ENCODE measurements at regions not wholly inside any gene's neighbourhood (a gene's known extent, or its start where the extent isn't known, plus 50 kb on each side); places are given as distances from the start of the nearest gene placed in this dataset.

DNA sequence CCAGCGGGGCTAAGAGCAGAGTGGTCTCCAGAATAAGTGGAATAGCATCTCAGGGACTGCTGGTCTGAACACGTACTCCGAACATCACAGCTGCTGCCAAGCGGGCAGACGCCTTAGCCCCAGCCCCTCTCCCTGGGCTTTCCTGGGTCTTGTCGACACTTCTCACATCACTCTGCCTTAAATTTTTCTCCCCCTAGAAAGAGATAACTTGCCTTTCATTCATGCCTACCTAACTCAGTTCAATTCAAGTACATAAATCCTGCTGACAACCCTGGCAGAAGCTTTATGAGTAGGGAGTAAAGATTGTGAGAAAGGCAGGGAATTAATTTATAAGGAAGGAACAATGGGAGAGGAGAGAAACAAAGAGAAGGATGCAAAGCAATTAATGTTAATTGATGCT is 202.9 kb upstream of the TNP1 start:
- TF ChIP-seq EP300 (IDR thresholded peaks at IDR 0.05) (no peak), POLR2A (IDR thresholded peaks at IDR 0.05) (no peak), POLR2AphosphoS5 (IDR thresholded peaks at IDR 0.05) (no peak)
- TF ChIP-seq, protein P1, sequence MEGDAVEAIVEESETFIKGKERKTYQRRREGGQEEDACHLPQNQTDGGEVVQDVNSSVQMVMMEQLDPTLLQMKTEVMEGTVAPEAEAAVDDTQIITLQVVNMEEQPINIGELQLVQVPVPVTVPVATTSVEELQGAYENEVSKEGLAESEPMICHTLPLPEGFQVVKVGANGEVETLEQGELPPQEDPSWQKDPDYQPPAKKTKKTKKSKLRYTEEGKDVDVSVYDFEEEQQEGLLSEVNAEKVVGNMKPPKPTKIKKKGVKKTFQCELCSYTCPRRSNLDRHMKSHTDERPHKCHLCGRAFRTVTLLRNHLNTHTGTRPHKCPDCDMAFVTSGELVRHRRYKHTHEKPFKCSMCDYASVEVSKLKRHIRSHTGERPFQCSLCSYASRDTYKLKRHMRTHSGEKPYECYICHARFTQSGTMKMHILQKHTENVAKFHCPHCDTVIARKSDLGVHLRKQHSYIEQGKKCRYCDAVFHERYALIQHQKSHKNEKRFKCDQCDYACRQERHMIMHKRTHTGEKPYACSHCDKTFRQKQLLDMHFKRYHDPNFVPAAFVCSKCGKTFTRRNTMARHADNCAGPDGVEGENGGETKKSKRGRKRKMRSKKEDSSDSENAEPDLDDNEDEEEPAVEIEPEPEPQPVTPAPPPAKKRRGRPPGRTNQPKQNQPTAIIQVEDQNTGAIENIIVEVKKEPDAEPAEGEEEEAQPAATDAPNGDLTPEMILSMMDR (IDR thresholded peaks at IDR 0.05), result no peak
- Histone ChIP-seq H3K4me3 (no peak overlapping the region), H3K27ac (no peak overlapping the region), H3K4me1 (peaks cover 0 to 12% (median 6%) of the 10 kb centered on the region in 4 donors), H3K36me3 (no peaks in the 10 kb centered on the region), H3K27me3 (no peaks in the 10 kb centered on the region), H3K9me3 (no peaks in the 10 kb centered on the region)
- WGBS, 2 donors, result 91 to 92% methylated on average over 6 of the region's 6 CpGs
- DNase-seq (no peak), ATAC-seq (ENCODE audit: low FRiP score in 2 of 2) (no peak)

DNA sequence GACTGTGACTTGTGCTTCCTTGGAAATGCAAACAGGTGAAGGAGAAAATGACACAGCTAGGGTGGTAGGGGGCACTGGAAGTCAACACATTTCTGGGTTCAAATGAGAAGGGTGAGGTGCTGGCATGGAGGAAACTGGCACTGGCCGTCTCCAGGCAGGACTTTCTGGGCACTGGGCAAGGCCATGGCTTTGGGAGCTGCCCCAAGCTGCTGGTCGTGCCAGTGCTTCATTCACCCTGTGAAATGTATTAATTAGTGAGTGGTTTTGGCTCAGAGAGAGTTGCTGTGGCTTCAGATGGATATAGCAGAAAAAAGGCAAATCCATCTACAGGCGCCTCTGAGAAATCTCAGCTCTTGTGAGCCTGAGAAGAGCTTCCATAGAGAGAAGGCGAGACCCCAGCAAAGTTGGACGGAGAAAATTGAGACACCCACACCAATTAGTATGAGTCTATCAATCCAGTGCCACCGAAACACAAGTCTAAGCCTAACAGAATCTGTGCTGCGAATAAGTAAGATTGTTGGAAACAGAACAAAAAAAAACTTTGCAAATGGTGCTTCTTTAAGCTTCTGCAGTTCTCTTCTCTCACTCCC is 202.1 kb upstream of the TNP1 start:
- no peak for DNase-seq
- Histone ChIP-seq H3K4me1 (peaks cover 0 to 11% (median 6%) of the 10 kb centered on the region in 4 donors), H3K27me3 (no peaks in the 10 kb centered on the region), H3K4me3 (no peak overlapping the region), H3K36me3 (no peaks in the 10 kb centered on the region), H3K27ac (no peak overlapping the region), H3K9me3 (no peaks in the 10 kb centered on the region)
- ATAC-seq (ENCODE audit: low FRiP score in 2 of 2), result no peak
- no peak for TF ChIP-seq EP300 (IDR thresholded peaks at IDR 0.05)
- WGBS, 2 donors, result 87 to 93% methylated on average over 7 of the region's 7 CpGs

DNA sequence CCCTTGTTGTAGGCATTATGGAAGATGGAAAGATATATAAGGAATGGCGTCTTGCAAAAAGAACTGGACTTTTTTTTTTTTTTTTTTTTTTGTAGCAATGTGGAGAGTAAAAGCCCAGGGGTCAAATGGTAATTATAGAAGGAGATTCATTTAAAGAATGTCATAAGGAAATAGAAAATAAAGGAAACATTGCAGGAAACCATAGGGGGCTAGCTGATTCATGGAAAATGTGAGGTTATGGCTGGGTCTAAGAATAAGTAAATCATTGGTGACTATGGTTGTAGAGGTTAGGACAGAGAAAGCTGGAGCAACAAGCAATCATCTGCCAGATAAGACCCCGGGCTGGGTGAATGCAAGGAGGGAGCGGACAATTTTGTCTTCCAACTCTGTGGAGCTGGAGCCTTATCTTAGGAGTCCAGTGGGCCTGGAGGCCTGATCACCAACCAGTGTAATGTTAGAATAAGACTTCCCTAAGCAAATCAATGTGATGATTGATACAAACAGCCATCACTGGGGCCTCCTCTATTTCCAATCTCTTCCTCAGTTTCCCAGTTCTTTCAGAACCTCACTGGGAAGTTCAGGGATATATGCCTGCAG is 201.2 kb upstream of the TNP1 start:
- DNase-seq (no peak), ATAC-seq (ENCODE audit: low FRiP score in 2 of 2) (no peak)
- Histone ChIP-seq H3K4me3 (no peak overlapping the region), H3K4me1 (peaks cover 0 to 6% (median 5%) of the 10 kb centered on the region in 4 donors), H3K27me3 (no peaks in the 10 kb centered on the region), H3K36me3 (no peaks in the 10 kb centered on the region), H3K9me3 (no peaks in the 10 kb centered on the region), H3K27ac (no peak overlapping the region)
- WGBS, 2 donors, result 71 to 81% methylated on average over 3 of the region's 3 CpGs
- TF ChIP-seq, protein P1 (IDR thresholded peaks at IDR 0.05), result no peak
- no peak for TF ChIP-seq POLR2AphosphoS5 (IDR thresholded peaks at IDR 0.05)
- no peak for TF ChIP-seq POLR2A (IDR thresholded peaks at IDR 0.05)
- TF ChIP-seq EP300 (IDR thresholded peaks at IDR 0.05), result no peak

DNA sequence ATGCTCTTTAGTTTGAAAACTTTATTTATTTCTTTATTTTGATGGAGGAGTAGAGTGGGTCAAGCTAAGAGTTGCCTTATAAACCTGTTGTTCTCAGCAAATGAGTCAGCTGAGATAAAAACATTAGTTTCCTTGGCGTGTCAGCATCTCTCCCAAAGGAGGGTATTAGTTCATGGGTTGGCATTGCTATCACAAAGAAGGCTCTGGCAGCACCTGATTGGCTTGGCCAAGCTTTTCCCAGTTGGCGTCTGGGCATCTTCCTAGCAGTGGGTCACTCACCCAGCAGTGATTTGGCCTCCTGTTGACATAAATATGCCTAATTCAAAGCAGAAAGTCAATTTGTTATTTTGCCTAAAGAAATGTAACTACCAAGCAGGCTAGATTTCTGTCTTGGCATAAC is 200.7 kb upstream of the TNP1 start:
- Histone ChIP-seq H3K4me3 (no peak overlapping the region), H3K27ac (no peak overlapping the region), H3K4me1 (peaks cover 0 to 6% (median 5%) of the 10 kb centered on the region in 4 donors), H3K27me3 (no peaks in the 10 kb centered on the region), H3K9me3 (no peaks in the 10 kb centered on the region), H3K36me3 (no peaks in the 10 kb centered on the region)
- TF ChIP-seq EP300 (IDR thresholded peaks at IDR 0.05) (no peak), POLR2A (IDR thresholded peaks at IDR 0.05) (no peak), POLR2AphosphoS5 (IDR thresholded peaks at IDR 0.05) (no peak)
- TF ChIP-seq, protein P1 (IDR thresholded peaks at IDR 0.05), result no peak
- DNase-seq, result no peak
- no peak for ATAC-seq (ENCODE audit: low FRiP score in 2 of 2)
- 94 to 98% methylated on average over 2 of the region's 2 CpGs for WGBS, 2 donors

DNA sequence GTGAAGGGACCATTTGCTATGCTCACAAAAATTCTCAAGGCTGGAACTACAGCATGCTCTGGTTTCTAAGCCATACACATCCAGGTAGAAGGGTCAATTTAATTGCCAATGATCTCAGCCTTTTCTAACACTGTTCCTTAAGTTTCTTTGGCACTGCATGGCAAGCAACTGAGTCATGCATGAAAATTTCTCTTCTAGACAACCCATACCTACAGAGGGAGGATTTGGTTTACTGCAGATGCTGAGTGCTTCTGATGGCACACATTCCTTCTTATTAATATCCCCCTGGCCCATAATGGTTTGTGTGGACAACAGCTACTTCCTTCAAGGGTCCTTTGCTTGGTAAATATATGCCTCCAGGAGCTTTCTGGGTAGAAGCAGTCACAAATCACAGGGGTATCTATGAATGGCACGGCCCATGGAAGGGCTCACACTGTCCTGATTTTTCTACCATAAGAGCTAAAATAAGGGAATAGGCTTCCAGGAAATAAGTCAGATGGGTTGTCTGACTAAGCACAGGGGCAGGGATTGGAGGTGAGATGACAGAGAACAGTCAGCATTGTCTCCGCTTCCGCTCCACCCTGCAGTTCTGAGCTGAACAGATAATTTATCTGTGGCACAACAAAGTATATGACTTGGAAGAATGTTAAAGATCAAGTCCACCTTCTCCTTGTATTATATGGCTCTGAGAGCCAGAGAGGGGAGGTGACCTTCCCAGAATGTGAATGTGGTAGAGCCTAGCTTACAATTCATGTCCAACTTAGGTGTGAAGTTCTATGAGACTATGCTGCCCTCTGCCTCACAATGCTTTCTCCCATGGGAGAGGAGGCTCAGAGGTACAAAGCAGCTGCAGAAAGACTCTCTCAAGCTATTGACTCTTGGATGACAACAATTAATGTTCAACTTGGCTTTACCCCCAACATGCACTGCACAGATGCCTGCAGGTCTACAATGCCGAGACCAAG is 199.2 kb upstream of the TNP1 start:
- H3K27ac ChIP-seq, result no peak overlapping the region

More for the DNA sequence above, 199.2 kb upstream of the TNP1 start:
- Histone ChIP-seq H3K4me1 (no peaks in the 10 kb centered on the region), H3K4me3 (no peak overlapping the region), H3K9me3 (no peaks in the 10 kb centered on the region), H3K36me3 (no peaks in the 10 kb centered on the region), H3K27me3 (no peaks in the 10 kb centered on the region)
- no peak for ATAC-seq (ENCODE audit: low FRiP score in 2 of 2)
- no peak for TF ChIP-seq EP300 (IDR thresholded peaks at IDR 0.05)
- no peak for TF ChIP-seq POLR2A (IDR thresholded peaks at IDR 0.05)
- TF ChIP-seq POLR2AphosphoS5 (IDR thresholded peaks at IDR 0.05), result no peak
- TF ChIP-seq, protein P1 (IDR thresholded peaks at IDR 0.05), result no peak
- 93 to 97% methylated on average over 4 of the region's 4 CpGs for WGBS, 2 donors
- no peak for DNase-seq
